Activated naive CD4-positive, alpha-beta T cell treated with anti-CD3 and anti-CD28 coated beads, Interleukin-2, amount 50 U/mL, for 24 hours (primary cell): ENCODE measurements at regions not wholly inside any gene's neighbourhood (a gene's known extent, or its start where the extent isn't known, plus 50 kb on each side); places are given as distances from the start of the nearest gene placed in this dataset.

Experiments
- H3K27ac Mint-ChIP-seq: one replicate; pipeline ENCODE4 v1.8.0; 2021; ENCODE audit warnings: mild to moderate bottlenecking, mixed read lengths
- H3K27me3 Mint-ChIP-seq: one replicate; pipeline ENCODE4 v1.8.0; 2021; ENCODE audit warnings: mixed read lengths
- H3K36me3 Mint-ChIP-seq: one replicate; pipeline ENCODE4 v1.8.0; 2021; ENCODE audit warnings: mixed read lengths
- H3K4me1 Mint-ChIP-seq: one replicate; pipeline ENCODE4 v1.8.0; 2021; ENCODE audit warnings: mixed read lengths
- H3K4me3 Mint-ChIP-seq: one replicate; pipeline ENCODE4 v1.8.0; 2021; ENCODE audit warnings: mild to moderate bottlenecking, mixed read lengths
- H3K9me3 Mint-ChIP-seq: one replicate; pipeline ENCODE4 v1.8.0; 2021; ENCODE audit warnings: mixed read lengths

GRCh38 chr16:14346278-14347142 lies 275.4 kb downstream of the MRTFB start:
- no peaks in the 10 kb centered on the region for H3K27me3 Mint-ChIP-seq
- H3K9me3 Mint-ChIP-seq: peaks cover 6% of the 10 kb centered on the region
- no peaks in the 10 kb centered on the region for H3K4me1 Mint-ChIP-seq
- H3K36me3 Mint-ChIP-seq: peaks cover 2% of the 10 kb centered on the region
- H3K27ac Mint-ChIP-seq: no peak overlapping the region
- H3K4me3 Mint-ChIP-seq: no peak overlapping the region

- peaks cover 2% of the 10 kb centered on the region for H3K36me3 Mint-ChIP-seq
- no peak overlapping the region for H3K4me3 Mint-ChIP-seq
- no peaks in the 10 kb centered on the region for H3K27me3 Mint-ChIP-seq
- no peak overlapping the region for H3K27ac Mint-ChIP-seq
- H3K9me3 Mint-ChIP-seq: peaks cover 6% of the 10 kb centered on the region
- no peaks in the 10 kb centered on the region for H3K4me1 Mint-ChIP-seq
Measured at GRCh38 chr16:14345512-14346115, 274.5 kb downstream of the MRTFB start.

- Mint-ChIP-seq H3K27me3 (no peaks in the 10 kb centered on the region), H3K27ac (no peak overlapping the region), H3K36me3 (peaks cover 2% of the 10 kb centered on the region), H3K4me1 (no peaks in the 10 kb centered on the region), H3K9me3 (peaks cover 6% of the 10 kb centered on the region), H3K4me3 (no peak overlapping the region)
Measured at GRCh38 chr16:14344945-14345344, 273.8 kb downstream of the MRTFB start.

- peaks cover 6% of the 10 kb centered on the region for H3K9me3 Mint-ChIP-seq
- H3K36me3 Mint-ChIP-seq: peaks cover 2% of the 10 kb centered on the region
- H3K4me1 Mint-ChIP-seq: no peaks in the 10 kb centered on the region
- H3K27me3 Mint-ChIP-seq: no peaks in the 10 kb centered on the region
- H3K4me3 Mint-ChIP-seq: no peak overlapping the region
- H3K27ac Mint-ChIP-seq: no peak overlapping the region
Measured at GRCh38 chr16:14344292-14344691, 273.2 kb downstream of the MRTFB start.

- H3K36me3 Mint-ChIP-seq: peaks cover 2% of the 10 kb centered on the region
- no peak overlapping the region for H3K27ac Mint-ChIP-seq
- no peak overlapping the region for H3K4me3 Mint-ChIP-seq
- peaks cover 6% of the 10 kb centered on the region for H3K9me3 Mint-ChIP-seq
- no peaks in the 10 kb centered on the region for H3K27me3 Mint-ChIP-seq
- H3K4me1 Mint-ChIP-seq: no peaks in the 10 kb centered on the region
Measured at GRCh38 chr16:14341324-14342225, 270.5 kb downstream of the MRTFB start.

GRCh38 chr16:14339694-14340093 lies 268.6 kb downstream of the MRTFB start:
- H3K27me3 Mint-ChIP-seq: no peaks in the 10 kb centered on the region
- H3K27ac Mint-ChIP-seq: no peak overlapping the region
- peaks cover 6% of the 10 kb centered on the region for H3K9me3 Mint-ChIP-seq
- H3K36me3 Mint-ChIP-seq: peaks cover 2% of the 10 kb centered on the region
- no peaks in the 10 kb centered on the region for H3K4me1 Mint-ChIP-seq
- no peak overlapping the region for H3K4me3 Mint-ChIP-seq

- H3K27me3 Mint-ChIP-seq: no peaks in the 10 kb centered on the region
- no peak overlapping the region for H3K27ac Mint-ChIP-seq
- H3K36me3 Mint-ChIP-seq: peaks cover 2% of the 10 kb centered on the region
- no peaks in the 10 kb centered on the region for H3K4me1 Mint-ChIP-seq
- H3K9me3 Mint-ChIP-seq: peaks cover 6% of the 10 kb centered on the region
- no peak overlapping the region for H3K4me3 Mint-ChIP-seq
Measured at GRCh38 chr16:14338969-14339368, 267.9 kb downstream of the MRTFB start.

GRCh38 chr16:14338236-14338635 lies 267.1 kb downstream of the MRTFB start:
- H3K4me1 Mint-ChIP-seq: no peaks in the 10 kb centered on the region
- no peaks in the 10 kb centered on the region for H3K27me3 Mint-ChIP-seq
- peaks cover 2% of the 10 kb centered on the region for H3K36me3 Mint-ChIP-seq
- H3K4me3 Mint-ChIP-seq: no peak overlapping the region
- no peak overlapping the region for H3K27ac Mint-ChIP-seq
- peaks cover 6% of the 10 kb centered on the region for H3K9me3 Mint-ChIP-seq

- Mint-ChIP-seq H3K36me3 (no peaks in the 10 kb centered on the region), H3K27ac (no peak overlapping the region), H3K9me3 (no peaks in the 10 kb centered on the region), H3K27me3 (no peaks in the 10 kb centered on the region), H3K4me1 (no peaks in the 10 kb centered on the region), H3K4me3 (no peak overlapping the region)
Measured at GRCh38 chr16:14337303-14338191, 266.4 kb downstream of the MRTFB start.

- Mint-ChIP-seq H3K4me3 (no peak overlapping the region), H3K4me1 (no peaks in the 10 kb centered on the region), H3K27me3 (no peaks in the 10 kb centered on the region), H3K27ac (peak overlapping the region; percentile 82), H3K36me3 (no peaks in the 10 kb centered on the region), H3K9me3 (no peaks in the 10 kb centered on the region)
Measured at GRCh38 chr16:14335297-14335696, 264.2 kb downstream of the MRTFB start.

GRCh38 chr16:14334366-14335080 lies 263.4 kb downstream of the MRTFB start:
- H3K36me3 Mint-ChIP-seq: no peaks in the 10 kb centered on the region
- no peak overlapping the region for H3K4me3 Mint-ChIP-seq
- no peaks in the 10 kb centered on the region for H3K9me3 Mint-ChIP-seq
- peaks cover 7% of the 10 kb centered on the region for H3K4me1 Mint-ChIP-seq
- no peak overlapping the region for H3K27ac Mint-ChIP-seq
- H3K27me3 Mint-ChIP-seq: no peaks in the 10 kb centered on the region

GRCh38 chr16:14333361-14333760 lies 262.2 kb downstream of the MRTFB start:
- H3K27ac Mint-ChIP-seq: no peak overlapping the region

GRCh38 chr16:14331020-14331419 lies 259.9 kb downstream of the MRTFB start:
- Mint-ChIP-seq H3K36me3 (no peaks in the 10 kb centered on the region), H3K4me3 (no peak overlapping the region), H3K27me3 (no peaks in the 10 kb centered on the region), H3K4me1 (peaks cover 10% of the 10 kb centered on the region), H3K9me3 (no peaks in the 10 kb centered on the region), H3K27ac (no peak overlapping the region)

More at GRCh38 chr16:14333361-14333760, 262.2 kb downstream of the MRTFB start:
- Mint-ChIP-seq H3K4me3 (no peak overlapping the region), H3K9me3 (no peaks in the 10 kb centered on the region), H3K36me3 (no peaks in the 10 kb centered on the region), H3K27me3 (no peaks in the 10 kb centered on the region), H3K4me1 (peaks cover 10% of the 10 kb centered on the region)

GRCh38 chr16:14329727-14330350 lies 258.7 kb downstream of the MRTFB start:
- Mint-ChIP-seq H3K27me3 (no peaks in the 10 kb centered on the region), H3K4me1 (peaks cover 10% of the 10 kb centered on the region), H3K4me3 (no peak overlapping the region), H3K9me3 (no peaks in the 10 kb centered on the region), H3K27ac (peak overlapping the region; percentile 25), H3K36me3 (no peaks in the 10 kb centered on the region)
